ENCODE measurements at regions not wholly inside any gene's neighbourhood (a gene's known extent, or its start where the extent isn't known, plus 50 kb on each side); places are given as distances from the start of the nearest gene placed in this dataset.

DNA sequence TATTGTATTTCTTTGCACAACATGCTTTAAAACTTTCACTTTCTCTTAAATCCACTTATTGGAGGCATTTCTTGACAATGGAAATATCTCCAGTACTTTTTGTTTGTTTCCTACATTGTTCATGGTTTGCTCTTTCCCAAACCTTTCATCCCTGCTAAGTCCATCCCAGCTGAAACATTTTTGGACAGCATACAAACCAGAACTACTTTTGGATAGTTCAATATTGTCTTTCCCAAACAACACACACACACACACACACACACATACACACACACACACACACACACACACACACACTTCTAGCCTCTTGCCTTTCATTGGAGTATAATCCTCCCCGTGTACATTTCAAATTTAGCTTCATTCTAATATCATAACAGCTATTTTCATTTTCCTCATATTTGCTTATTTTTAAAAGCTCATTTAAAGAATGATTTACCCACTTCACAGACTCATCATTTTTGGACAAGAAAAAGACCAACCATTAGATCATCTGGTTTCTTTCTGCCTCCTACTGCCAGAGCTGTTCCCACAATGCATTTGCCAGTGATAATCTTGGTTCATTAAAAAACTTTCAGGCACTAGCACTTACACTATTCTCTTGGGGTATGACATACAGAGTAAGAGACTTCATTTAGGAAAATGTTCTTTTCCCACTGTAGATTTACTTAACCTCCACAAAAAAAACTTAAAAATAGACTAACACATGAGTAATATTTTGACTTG lies 248.1 kb downstream of the CD109 start:
- DNase-seq (ENCODE audit: low spot score) (no peak), ATAC-seq (no peak)
- 0 out of 2 replicates have a peak, but pooled peaks cover 6% of the 10 kb centered on the region for H3K9me2 ChIP-seq (ENCODE audit: insufficient read depth)
- H4K20me1 ChIP-seq (replicated peaks; ENCODE audit: insufficient read depth): no peaks in the 10 kb centered on the region
- peaks cover 6% of the 10 kb centered on the region; the same call in 2 of the 3 replicates for H3K36me3 Mint-ChIP-seq (ENCODE audit: low read depth)
- H3K4me1 Mint-ChIP-seq: no peaks in the 10 kb centered on the region
- H3K4me1 ChIP-seq (ENCODE audit: insufficient read depth): no peaks in the 10 kb centered on the region
- H3K27ac ChIP-seq (ENCODE audit: low read depth): no peak overlapping the region
- no peaks in the 10 kb centered on the region for H3K27me3 ChIP-seq (ENCODE audit: insufficient read depth)
- no peak overlapping the region for H3K4me3 ChIP-seq
- H3K36me3 ChIP-seq (ENCODE audit: insufficient read depth): no peaks in the 10 kb centered on the region
- no peaks in the 10 kb centered on the region for H3F3A ChIP-seq (replicated peaks; ENCODE audit: low read depth)
- no peaks in the 10 kb centered on the region for H3K79me2 ChIP-seq (replicated peaks; ENCODE audit: insufficient read depth)
- H2AFZ ChIP-seq: no peak overlapping the region
- no peak overlapping the region for H3K4me3 Mint-ChIP-seq
- peaks cover 3% of the 10 kb centered on the region; the same call in 1 of the 3 replicates for H3K9me3 Mint-ChIP-seq
- no peak overlapping the region for H3K27ac Mint-ChIP-seq
- H3K27me3 Mint-ChIP-seq (ENCODE audit: insufficient read depth, low read depth, poor library complexity): peaks cover 2% of the 10 kb centered on the region
- no peak overlapping the region for H3K4me2 ChIP-seq
- no peak for TF ChIP-seq STAT1 (IDR thresholded peaks at IDR 0.05; ENCODE audit: unreplicated experiment)
- TF ChIP-seq ZNF462 (CRISPR knock-in tag; IDR thresholded peaks at IDR 0.05): no peak
- no peak for TF ChIP-seq ZNF114 (CRISPR knock-in tag; IDR thresholded peaks at IDR 0.05)
- TF ChIP-seq, protein P1, sequence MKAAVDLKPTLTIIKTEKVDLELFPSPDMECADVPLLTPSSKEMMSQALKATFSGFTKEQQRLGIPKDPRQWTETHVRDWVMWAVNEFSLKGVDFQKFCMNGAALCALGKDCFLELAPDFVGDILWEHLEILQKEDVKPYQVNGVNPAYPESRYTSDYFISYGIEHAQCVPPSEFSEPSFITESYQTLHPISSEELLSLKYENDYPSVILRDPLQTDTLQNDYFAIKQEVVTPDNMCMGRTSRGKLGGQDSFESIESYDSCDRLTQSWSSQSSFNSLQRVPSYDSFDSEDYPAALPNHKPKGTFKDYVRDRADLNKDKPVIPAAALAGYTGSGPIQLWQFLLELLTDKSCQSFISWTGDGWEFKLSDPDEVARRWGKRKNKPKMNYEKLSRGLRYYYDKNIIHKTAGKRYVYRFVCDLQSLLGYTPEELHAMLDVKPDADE (IDR thresholded peaks at IDR 0.05): no peak
- TF ChIP-seq POLR2AphosphoS5 (IDR thresholded peaks at IDR 0.05; ENCODE audit: low read depth): no peak
- no peak for TF ChIP-seq EZH2 (IDR thresholded peaks at IDR 0.05; ENCODE audit: low read depth, unreplicated experiment)
- TF ChIP-seq CREB1 (CRISPR knock-in tag; IDR thresholded peaks at IDR 0.05; ENCODE audit: low read depth): no peak
- TF ChIP-seq ZNF331 (CRISPR knock-in tag; IDR thresholded peaks at IDR 0.05; ENCODE audit: low read depth): no peak
- TF ChIP-seq REST (IDR thresholded peaks at IDR 0.05; ENCODE audit: unreplicated experiment): no peak
- TF ChIP-seq, protein P2, sequence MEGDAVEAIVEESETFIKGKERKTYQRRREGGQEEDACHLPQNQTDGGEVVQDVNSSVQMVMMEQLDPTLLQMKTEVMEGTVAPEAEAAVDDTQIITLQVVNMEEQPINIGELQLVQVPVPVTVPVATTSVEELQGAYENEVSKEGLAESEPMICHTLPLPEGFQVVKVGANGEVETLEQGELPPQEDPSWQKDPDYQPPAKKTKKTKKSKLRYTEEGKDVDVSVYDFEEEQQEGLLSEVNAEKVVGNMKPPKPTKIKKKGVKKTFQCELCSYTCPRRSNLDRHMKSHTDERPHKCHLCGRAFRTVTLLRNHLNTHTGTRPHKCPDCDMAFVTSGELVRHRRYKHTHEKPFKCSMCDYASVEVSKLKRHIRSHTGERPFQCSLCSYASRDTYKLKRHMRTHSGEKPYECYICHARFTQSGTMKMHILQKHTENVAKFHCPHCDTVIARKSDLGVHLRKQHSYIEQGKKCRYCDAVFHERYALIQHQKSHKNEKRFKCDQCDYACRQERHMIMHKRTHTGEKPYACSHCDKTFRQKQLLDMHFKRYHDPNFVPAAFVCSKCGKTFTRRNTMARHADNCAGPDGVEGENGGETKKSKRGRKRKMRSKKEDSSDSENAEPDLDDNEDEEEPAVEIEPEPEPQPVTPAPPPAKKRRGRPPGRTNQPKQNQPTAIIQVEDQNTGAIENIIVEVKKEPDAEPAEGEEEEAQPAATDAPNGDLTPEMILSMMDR (conservative IDR thresholded peaks at IDR 0.05; ENCODE audit: low read depth in 2 of 2): no peak
- TF ChIP-seq JUNB (IDR thresholded peaks at IDR 0.05; ENCODE audit: unreplicated experiment): no peak
- no peak for TF ChIP-seq NANOG (IDR thresholded peaks at IDR 0.05; ENCODE audit: borderline replicate concordance)
- TF ChIP-seq EZH2phosphoT487 (IDR thresholded peaks at IDR 0.05; ENCODE audit: unreplicated experiment): no peak

All from GM23338 (cell line).